IPS-15b (cell line): ENCODE measurements at regions not wholly inside any gene's neighbourhood (a gene's known extent, or its start where the extent isn't known, plus 50 kb on each side); places are given as distances from the start of the nearest gene placed in this dataset.

ENCODE experiments used
- H3K27me3 ChIP-seq: one replicate; pipeline ENCODE4 v1.6.1; 2013; ENCODE audit warnings: low read length; ENCODE audit not compliant: control insufficient read depth, insufficient read depth
- H3K36me3 ChIP-seq: one replicate; pipeline ENCODE4 v1.6.1; 2013; ENCODE audit warnings: low read length; ENCODE audit not compliant: control insufficient read depth, insufficient read depth
- H3K4me1 ChIP-seq: one replicate; pipeline ENCODE4 v1.6.1; 2013; ENCODE audit warnings: mild to moderate bottlenecking, low read length; ENCODE audit not compliant: control insufficient read depth, insufficient read depth
- H3K4me3 ChIP-seq: one replicate; pipeline ENCODE4 v1.5.1; 2013; ENCODE audit warnings: low read depth, low read length
- H3K9ac ChIP-seq: one replicate; pipeline ENCODE4 v1.6.1; 2013; ENCODE audit warnings: low read depth, mild to moderate bottlenecking, low read length
- H3K9me3 ChIP-seq: one replicate; pipeline ENCODE4 v1.6.1; 2013; ENCODE audit warnings: mild to moderate bottlenecking, low read length; ENCODE audit not compliant: control insufficient read depth, insufficient read depth

- H3K4me1 ChIP-seq: no peaks in the 10 kb centered on the region
- H3K9me3 ChIP-seq: no peaks in the 10 kb centered on the region
- H3K27me3 ChIP-seq: no peaks in the 10 kb centered on the region
- no peaks in the 10 kb centered on the region for H3K36me3 ChIP-seq
- H3K9ac ChIP-seq: no peak overlapping the region
- no peak overlapping the region for H3K4me3 ChIP-seq
Measured at GRCh38 chr5:58265246-58265930, 194.5 kb downstream of the PLK2 start.

- no peak overlapping the region for H3K9ac ChIP-seq
- no peaks in the 10 kb centered on the region for H3K27me3 ChIP-seq
- no peak overlapping the region for H3K4me3 ChIP-seq
Measured at GRCh38 chr5:58264276-58264675, 195.6 kb downstream of the PLK2 start.

GRCh38 chr5:58263296-58263695 lies 196.6 kb downstream of the PLK2 start:
- Histone ChIP-seq H3K36me3 (no peaks in the 10 kb centered on the region), H3K9ac (no peak overlapping the region), H3K4me1 (no peaks in the 10 kb centered on the region)

More at GRCh38 chr5:58264276-58264675, 195.6 kb downstream of the PLK2 start:
- Histone ChIP-seq H3K4me1 (no peaks in the 10 kb centered on the region), H3K9me3 (no peaks in the 10 kb centered on the region), H3K36me3 (no peaks in the 10 kb centered on the region)

GRCh38 chr5:58262226-58262625 lies 197.7 kb downstream of the PLK2 start:
- Histone ChIP-seq H3K4me3 (no peak overlapping the region), H3K9ac (no peak overlapping the region), H3K27me3 (no peaks in the 10 kb centered on the region), H3K9me3 (no peaks in the 10 kb centered on the region), H3K4me1 (no peaks in the 10 kb centered on the region), H3K36me3 (no peaks in the 10 kb centered on the region)

More at GRCh38 chr5:58263296-58263695, 196.6 kb downstream of the PLK2 start:
- Histone ChIP-seq H3K4me3 (no peak overlapping the region), H3K9me3 (no peaks in the 10 kb centered on the region), H3K27me3 (no peaks in the 10 kb centered on the region)

- no peaks in the 10 kb centered on the region for H3K27me3 ChIP-seq
- H3K36me3 ChIP-seq: no peaks in the 10 kb centered on the region
- no peak overlapping the region for H3K9ac ChIP-seq
- no peaks in the 10 kb centered on the region for H3K4me1 ChIP-seq
- H3K9me3 ChIP-seq: no peaks in the 10 kb centered on the region
- H3K4me3 ChIP-seq: no peak overlapping the region
Measured at GRCh38 chr5:58261605-58262004, 198.3 kb downstream of the PLK2 start.

- Histone ChIP-seq H3K27me3 (no peaks in the 10 kb centered on the region), H3K4me1 (no peaks in the 10 kb centered on the region), H3K9ac (no peak overlapping the region), H3K9me3 (no peaks in the 10 kb centered on the region), H3K4me3 (no peak overlapping the region), H3K36me3 (no peaks in the 10 kb centered on the region)
Measured at GRCh38 chr5:58260243-58260642, 199.6 kb downstream of the PLK2 start.

- no peak overlapping the region for H3K4me3 ChIP-seq
Measured at GRCh38 chr5:58259685-58260152, 200.2 kb downstream of the PLK2 start.

GRCh38 chr5:58258984-58259684 lies 200.8 kb downstream of the PLK2 start:
- no peaks in the 10 kb centered on the region for H3K4me1 ChIP-seq
- no peak overlapping the region for H3K4me3 ChIP-seq
- no peak overlapping the region for H3K9ac ChIP-seq

More at GRCh38 chr5:58259685-58260152, 200.2 kb downstream of the PLK2 start:
- Histone ChIP-seq H3K27me3 (no peaks in the 10 kb centered on the region), H3K9ac (no peak overlapping the region), H3K9me3 (no peaks in the 10 kb centered on the region), H3K36me3 (no peaks in the 10 kb centered on the region), H3K4me1 (no peaks in the 10 kb centered on the region)

GRCh38 chr5:58255970-58256369 lies 203.9 kb downstream of the PLK2 start:
- no peaks in the 10 kb centered on the region for H3K27me3 ChIP-seq
- H3K4me3 ChIP-seq: no peak overlapping the region
- H3K9me3 ChIP-seq: no peaks in the 10 kb centered on the region
- no peak overlapping the region for H3K9ac ChIP-seq
- no peaks in the 10 kb centered on the region for H3K36me3 ChIP-seq
- H3K4me1 ChIP-seq: no peaks in the 10 kb centered on the region

More at GRCh38 chr5:58258984-58259684, 200.8 kb downstream of the PLK2 start:
- Histone ChIP-seq H3K9me3 (no peaks in the 10 kb centered on the region), H3K36me3 (no peaks in the 10 kb centered on the region), H3K27me3 (no peaks in the 10 kb centered on the region)

- Histone ChIP-seq H3K36me3 (no peaks in the 10 kb centered on the region), H3K9ac (no peak overlapping the region), H3K4me3 (no peak overlapping the region), H3K9me3 (no peaks in the 10 kb centered on the region), H3K4me1 (no peaks in the 10 kb centered on the region), H3K27me3 (no peaks in the 10 kb centered on the region)
Measured at GRCh38 chr5:58255386-58255785, 204.5 kb downstream of the PLK2 start.

GRCh38 chr5:58248221-58248620 lies 211.7 kb downstream of the PLK2 start:
- Histone ChIP-seq H3K9me3 (no peaks in the 10 kb centered on the region), H3K27me3 (no peaks in the 10 kb centered on the region), H3K4me3 (no peak overlapping the region), H3K9ac (no peak overlapping the region), H3K4me1 (no peaks in the 10 kb centered on the region), H3K36me3 (no peaks in the 10 kb centered on the region)

- Histone ChIP-seq H3K27me3 (no peaks in the 10 kb centered on the region), H3K4me1 (no peaks in the 10 kb centered on the region), H3K4me3 (no peak overlapping the region), H3K36me3 (no peaks in the 10 kb centered on the region), H3K9ac (no peak overlapping the region), H3K9me3 (no peaks in the 10 kb centered on the region)
Measured at GRCh38 chr5:58246461-58246944, 213.4 kb downstream of the PLK2 start.
